Smooth muscle cell (in vitro differentiated cells): ENCODE measurements at regions not wholly inside any gene's neighbourhood (a gene's known extent, or its start where the extent isn't known, plus 50 kb on each side); places are given as distances from the start of the nearest gene placed in this dataset.

ENCODE experiments used
- DNase-seq: peaks from one replicate; lab custom pipeline; 2025; ENCODE audit not compliant: unreplicated experiment; lab: John Stamatoyannopoulos, UW
- H2AFZ ChIP-seq: fragments of 200-600 bp; sonication (generic); 2 replicates; pipeline ENCODE4 v1.6.0; 2016; ENCODE audit warnings: antibody characterized with exemption, low read depth, mild to moderate bottlenecking
- H3F3A ChIP-seq: fragments of 200-600 bp; sonication (generic); 2 replicates; pipeline ENCODE4 v1.6.0; 2017; ENCODE audit warnings: antibody characterized with exemption, low read depth
- H3K27ac ChIP-seq: fragments of 200-600 bp; sonication (generic); 2 replicates; pipeline ENCODE4 v1.5.1; 2016; ENCODE audit warnings: low read depth, mild to moderate bottlenecking
- H3K27me3 ChIP-seq: fragments of 200-600 bp; sonication (generic); 2 replicates; pipeline ENCODE4 v1.6.1; 2016; ENCODE audit warnings: low read depth, mild to moderate bottlenecking
- H3K36me3 ChIP-seq: fragments of 200-600 bp; sonication (generic); 2 replicates; pipeline ENCODE4 v1.5.1; 2016; ENCODE audit warnings: low read depth
- H3K4me1 ChIP-seq: fragments of 200-600 bp; sonication (generic); 2 replicates; pipeline ENCODE4 v1.5.1; 2016; ENCODE audit warnings: low read depth
- H3K4me2 ChIP-seq: fragments of 200-600 bp; sonication (generic); 2 replicates; pipeline ENCODE4 v1.6.0; 2016; ENCODE audit warnings: mild to moderate bottlenecking
- H3K4me3 ChIP-seq: fragments of 200-600 bp; sonication (generic); 2 replicates; pipeline ENCODE4 v1.5.1; 2016; ENCODE audit warnings: mild to moderate bottlenecking
- H3K79me2 ChIP-seq: fragments of 200-600 bp; sonication (generic); 2 replicates; pipeline ENCODE4 v1.6.0; 2016; ENCODE audit warnings: low read depth, mild to moderate bottlenecking
- H3K9ac ChIP-seq: fragments of 200-600 bp; sonication (generic); 2 replicates; pipeline ENCODE4 v1.6.0; 2016; ENCODE audit warnings: low read depth
- H3K9me3 ChIP-seq: fragments of 200-600 bp; sonication (generic); replicated peaks from 2 replicates; pipeline ENCODE4 v1.5.1; 2016; ENCODE audit warnings: low read depth
- H4K20me1 ChIP-seq: fragments of 200-600 bp; sonication (generic); 2 replicates; pipeline ENCODE4 v1.6.0; 2016; ENCODE audit warnings: low read depth
- CTCF ChIP-seq: fragments of 200-600 bp; sonication (generic); IDR thresholded peaks from 2 replicates; pipeline ENCODE4 v1.5.1; 2017; ENCODE audit warnings: borderline replicate concordance, mild to moderate bottlenecking, antibody characterized with exemption; ENCODE audit not compliant: insufficient read depth, poor library complexity, severe bottlenecking
- WGBS: methylation state at CpG from one replicate; pipeline ENCODE4 v1.1.7; 2016; ENCODE audit warnings: low lambda C conversion rate; 5-methylcytosine and 5-hydroxymethylcytosine counted together

GRCh38 chr10:128576336-128576735, 450.1 kb upstream of the MKI67 start:
- WGBS, result 95% methylated on average over 11 of the region's 11 CpGs
- H3K9me3 ChIP-seq, result no peaks in the 10 kb centered on the region

GRCh38 chr10:128576943-128577670, 450.9 kb upstream of the MKI67 start:
- H3K9me3 ChIP-seq, result no peaks in the 10 kb centered on the region
- H3K4me2 ChIP-seq, result no peak overlapping the region
- no peak for DNase-seq
- no peak overlapping the region for H3K4me3 ChIP-seq
- WGBS, result 76% methylated on average over 11 of the region's 11 CpGs
- H3K79me2 ChIP-seq, result no peaks in the 10 kb centered on the region
- no peaks in the 10 kb centered on the region for H3K27me3 ChIP-seq
- TF ChIP-seq CTCF, result no peak
- H3F3A ChIP-seq, result no peaks in the 10 kb centered on the region
- no peak overlapping the region for H3K9ac ChIP-seq
- H3K27ac ChIP-seq, result no peak overlapping the region
- H3K4me1 ChIP-seq, result no peaks in the 10 kb centered on the region
- no peaks in the 10 kb centered on the region for H4K20me1 ChIP-seq
- no peak overlapping the region for H2AFZ ChIP-seq
- no peaks in the 10 kb centered on the region for H3K36me3 ChIP-seq

More at GRCh38 chr10:128576336-128576735, 450.1 kb upstream of the MKI67 start:
- no peak overlapping the region for H3K9ac ChIP-seq
- H3K36me3 ChIP-seq, result no peaks in the 10 kb centered on the region
- DNase-seq, result no peak
- no peaks in the 10 kb centered on the region for H4K20me1 ChIP-seq
- TF ChIP-seq CTCF, result no peak
- no peak overlapping the region for H2AFZ ChIP-seq
- no peaks in the 10 kb centered on the region for H3F3A ChIP-seq
- no peak overlapping the region for H3K27ac ChIP-seq
- H3K4me1 ChIP-seq, result no peaks in the 10 kb centered on the region
- H3K4me3 ChIP-seq, result no peak overlapping the region
- no peaks in the 10 kb centered on the region for H3K27me3 ChIP-seq
- H3K4me2 ChIP-seq, result no peak overlapping the region
- no peaks in the 10 kb centered on the region for H3K79me2 ChIP-seq

- H3K27me3 ChIP-seq, result no peaks in the 10 kb centered on the region
- no peaks in the 10 kb centered on the region for H3K4me1 ChIP-seq
- H3K9me3 ChIP-seq, result no peaks in the 10 kb centered on the region
- WGBS, result 93% methylated on average over 13 of the region's 13 CpGs
- no peaks in the 10 kb centered on the region for H3F3A ChIP-seq
- no peak for DNase-seq
- no peaks in the 10 kb centered on the region for H3K36me3 ChIP-seq
- no peak overlapping the region for H3K4me3 ChIP-seq
- no peak overlapping the region for H3K27ac ChIP-seq
- no peaks in the 10 kb centered on the region for H3K79me2 ChIP-seq
- no peak overlapping the region for H3K4me2 ChIP-seq
- no peak overlapping the region for H2AFZ ChIP-seq
- no peak overlapping the region for H3K9ac ChIP-seq
- no peak for TF ChIP-seq CTCF
- H4K20me1 ChIP-seq, result no peaks in the 10 kb centered on the region
Observed at GRCh38 chr10:128577958-128578750, 451.9 kb upstream of the MKI67 start.
